KMS-11 (cell line): ENCODE measurements at regions not wholly inside any gene's neighbourhood (a gene's known extent, or its start where the extent isn't known, plus 50 kb on each side); places are given as distances from the start of the nearest gene placed in this dataset.

Experiments used
- H2AFZ ChIP-seq: fragments of 200-600 bp; sonication (generic); 2 replicates; pipeline ENCODE4 v1.6.1; 2016; ENCODE audit warnings: antibody characterized with exemption, mixed run types, low read depth
- H3K27ac ChIP-seq: fragments of 200-600 bp; sonication (generic); 2 replicates; pipeline ENCODE4 v1.6.1; 2016; ENCODE audit warnings: mild to moderate bottlenecking, mixed run types
- H3K27me3 ChIP-seq: fragments of 200-600 bp; sonication (generic); 2 replicates; pipeline ENCODE4 v1.6.1; 2017; ENCODE audit warnings: mild to moderate bottlenecking, low read depth, mixed run types, moderate library complexity; ENCODE audit not compliant: insufficient read depth
- H3K36me3 ChIP-seq: fragments of 200-600 bp; sonication (generic); 2 replicates; pipeline ENCODE4 v1.6.1; 2017; ENCODE audit warnings: mild to moderate bottlenecking, mixed run types; ENCODE audit not compliant: insufficient read depth
- H3K4me1 ChIP-seq: fragments of 200-600 bp; sonication (generic); 2 replicates; pipeline ENCODE4 v1.6.1; 2016; ENCODE audit warnings: mild to moderate bottlenecking, low read depth, mixed run types; ENCODE audit not compliant: poor library complexity, severe bottlenecking
- H3K4me2 ChIP-seq: fragments of 200-600 bp; sonication (generic); 2 replicates; pipeline ENCODE4 v1.7.0; 2016; ENCODE audit warnings: mild to moderate bottlenecking, mixed run types
- H3K4me3 ChIP-seq: fragments of 200-600 bp; sonication (generic); IDR thresholded peaks from 2 replicates; pipeline ENCODE4 v1.6.1; 2017; ENCODE audit warnings: low read depth, low read length, mixed read lengths; ENCODE audit not compliant: insufficient read depth
- H3K79me2 ChIP-seq: fragments of 200-600 bp; sonication (generic); 2 replicates; pipeline ENCODE4 v1.6.1; 2016; ENCODE audit warnings: low read depth, mixed run types; ENCODE audit not compliant: insufficient read depth
- H3K9ac ChIP-seq: fragments of 200-600 bp; sonication (generic); 2 replicates; pipeline ENCODE4 v1.6.1; 2016; ENCODE audit warnings: mild to moderate bottlenecking, mixed run types
- H4K20me1 ChIP-seq: fragments of 200-600 bp; sonication (generic); 2 replicates; pipeline ENCODE4 v1.6.1; 2016; ENCODE audit warnings: mild to moderate bottlenecking, mixed run types; ENCODE audit not compliant: insufficient read depth
- TF ChIP-seq, protein P1 (sequence below): fragments of 200-600 bp; sonication (generic); conservative IDR thresholded peaks from 2 replicates; pipeline ENCODE4 v1.6.1; 2017; ENCODE audit warnings: low read depth, mild to moderate bottlenecking, antibody characterized with exemption, low read length, moderate library complexity, mixed read lengths

DNA sequence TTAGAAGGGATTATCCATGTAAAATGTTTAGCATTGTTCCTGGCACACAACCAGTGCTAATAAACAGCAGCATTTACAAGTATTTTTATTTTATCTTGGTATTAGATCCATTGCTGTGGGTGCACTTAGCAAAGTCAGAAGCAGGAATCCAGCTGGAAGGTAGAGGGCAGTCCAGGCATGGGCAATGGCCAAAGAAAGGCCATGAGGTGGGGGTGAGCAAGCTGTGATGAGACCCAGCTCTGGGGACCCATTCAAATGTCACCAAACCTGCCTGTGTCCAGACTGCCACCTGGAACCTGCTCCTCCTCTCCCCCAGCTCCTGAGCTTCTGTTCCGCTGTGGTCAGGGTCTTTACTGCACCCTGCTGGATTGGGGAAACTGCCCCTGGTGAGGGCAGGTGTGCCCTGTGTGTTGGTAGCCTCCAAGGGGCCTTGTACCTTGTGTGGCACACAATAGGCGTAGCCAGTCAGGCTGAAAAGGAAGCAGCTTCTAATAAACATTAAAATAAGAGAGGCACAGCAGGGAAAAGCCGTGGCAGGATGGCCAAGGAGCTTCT lies 118.0 kb upstream of the CRHR1 start:
- Histone ChIP-seq H4K20me1 (no peaks in the 10 kb centered on the region), H3K9ac (no peak overlapping the region), H3K4me1 (no peaks in the 10 kb centered on the region), H3K27ac (no peak overlapping the region), H2AFZ (no peak overlapping the region), H3K36me3 (no peaks in the 10 kb centered on the region), H3K79me2 (no peaks in the 10 kb centered on the region), H3K27me3 (peaks cover 12% of the 10 kb centered on the region; the same call in 1 of the 2 replicates), H3K4me2 (no peak overlapping the region), H3K4me3 (no peak overlapping the region)
- TF ChIP-seq, protein P1, sequence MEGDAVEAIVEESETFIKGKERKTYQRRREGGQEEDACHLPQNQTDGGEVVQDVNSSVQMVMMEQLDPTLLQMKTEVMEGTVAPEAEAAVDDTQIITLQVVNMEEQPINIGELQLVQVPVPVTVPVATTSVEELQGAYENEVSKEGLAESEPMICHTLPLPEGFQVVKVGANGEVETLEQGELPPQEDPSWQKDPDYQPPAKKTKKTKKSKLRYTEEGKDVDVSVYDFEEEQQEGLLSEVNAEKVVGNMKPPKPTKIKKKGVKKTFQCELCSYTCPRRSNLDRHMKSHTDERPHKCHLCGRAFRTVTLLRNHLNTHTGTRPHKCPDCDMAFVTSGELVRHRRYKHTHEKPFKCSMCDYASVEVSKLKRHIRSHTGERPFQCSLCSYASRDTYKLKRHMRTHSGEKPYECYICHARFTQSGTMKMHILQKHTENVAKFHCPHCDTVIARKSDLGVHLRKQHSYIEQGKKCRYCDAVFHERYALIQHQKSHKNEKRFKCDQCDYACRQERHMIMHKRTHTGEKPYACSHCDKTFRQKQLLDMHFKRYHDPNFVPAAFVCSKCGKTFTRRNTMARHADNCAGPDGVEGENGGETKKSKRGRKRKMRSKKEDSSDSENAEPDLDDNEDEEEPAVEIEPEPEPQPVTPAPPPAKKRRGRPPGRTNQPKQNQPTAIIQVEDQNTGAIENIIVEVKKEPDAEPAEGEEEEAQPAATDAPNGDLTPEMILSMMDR = no peak

DNA sequence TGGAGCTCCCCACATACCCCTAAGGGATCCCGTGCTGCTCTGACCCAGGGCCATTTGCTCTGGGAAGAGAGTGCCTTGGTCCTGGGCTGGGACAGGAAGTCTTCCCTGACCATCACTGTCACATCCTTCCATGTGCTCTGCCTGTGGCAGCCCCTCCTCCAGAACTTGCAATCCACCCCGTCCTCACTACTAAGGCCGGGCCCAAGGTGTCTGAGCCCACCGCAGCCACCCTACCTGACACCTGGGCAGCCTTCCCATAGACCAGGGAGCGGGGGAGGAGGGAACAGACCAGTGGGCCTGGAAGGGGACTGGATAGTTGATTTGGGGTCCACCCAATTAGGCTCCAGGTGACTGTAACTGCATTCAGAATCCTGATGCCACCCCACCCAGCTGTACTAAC lies 117.5 kb upstream of the CRHR1 start:
- peaks cover 12% of the 10 kb centered on the region; the same call in 1 of the 2 replicates for H3K27me3 ChIP-seq
- no peak overlapping the region for H3K9ac ChIP-seq
- H3K4me2 ChIP-seq = no peak overlapping the region
- H3K4me3 ChIP-seq = no peak overlapping the region
- no peaks in the 10 kb centered on the region for H3K79me2 ChIP-seq
- TF ChIP-seq, protein P1 = no peak
- H3K36me3 ChIP-seq = no peaks in the 10 kb centered on the region
- H2AFZ ChIP-seq = no peak overlapping the region
- H3K27ac ChIP-seq = no peak overlapping the region
- H3K4me1 ChIP-seq = no peaks in the 10 kb centered on the region
- no peaks in the 10 kb centered on the region for H4K20me1 ChIP-seq

DNA sequence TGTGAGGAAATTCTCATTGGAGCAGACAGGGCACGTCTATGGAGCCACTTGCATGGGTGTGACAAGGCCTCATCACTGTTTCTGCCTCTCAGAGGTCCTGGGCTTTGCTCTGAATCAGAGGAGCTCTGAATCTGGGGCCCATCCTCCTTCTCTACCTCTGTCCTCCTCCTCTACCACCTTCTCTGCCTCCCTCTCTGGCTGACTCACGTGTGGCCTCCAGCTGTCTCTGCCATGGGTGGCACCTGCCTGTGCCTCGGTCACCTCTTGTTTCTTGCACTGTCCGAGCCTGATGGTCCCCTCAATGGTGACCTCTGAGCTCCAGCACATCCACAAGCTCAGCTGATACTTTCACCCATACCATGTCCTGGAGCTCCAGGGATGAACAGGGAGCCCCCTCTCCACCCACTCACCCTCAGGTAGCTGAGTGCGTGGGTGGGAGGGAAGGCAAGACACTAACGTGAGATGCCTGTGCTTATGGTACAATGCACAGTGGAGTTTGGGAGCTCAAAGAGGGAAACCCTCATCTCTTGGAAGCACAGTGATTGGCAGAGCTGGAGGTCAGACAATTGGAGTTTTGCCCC lies 116.4 kb upstream of the CRHR1 start:
- H2AFZ ChIP-seq = no peak overlapping the region
- H3K27me3 ChIP-seq = peaks cover 12% of the 10 kb centered on the region; the same call in 1 of the 2 replicates
- no peak overlapping the region for H3K4me2 ChIP-seq
- H4K20me1 ChIP-seq = no peaks in the 10 kb centered on the region
- H3K27ac ChIP-seq = no peak overlapping the region
- H3K4me3 ChIP-seq = no peak overlapping the region
- TF ChIP-seq, protein P1 = no peak
- H3K36me3 ChIP-seq = no peaks in the 10 kb centered on the region
- no peak overlapping the region for H3K9ac ChIP-seq
- H3K79me2 ChIP-seq = no peaks in the 10 kb centered on the region
- H3K4me1 ChIP-seq = no peaks in the 10 kb centered on the region

DNA sequence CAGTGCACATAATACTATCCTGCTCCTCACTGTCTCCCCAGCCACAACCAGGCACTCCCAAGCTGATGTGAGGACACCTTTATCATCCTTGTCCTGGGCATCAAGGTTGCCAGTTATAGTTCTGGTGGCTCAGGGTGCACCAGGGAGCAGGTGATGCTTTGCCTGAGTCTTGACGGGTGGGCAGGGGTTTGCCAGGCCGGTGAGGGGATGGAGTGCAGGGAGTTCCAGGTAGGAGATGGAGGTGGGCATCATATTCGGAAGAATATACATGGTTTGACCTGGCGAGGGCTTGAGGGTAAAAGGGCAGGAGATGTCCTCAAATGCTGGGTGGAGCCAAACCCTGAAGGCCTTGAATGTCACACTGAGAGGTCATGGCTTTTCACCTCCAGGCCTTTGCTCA lies 115.8 kb upstream of the CRHR1 start:
- Histone ChIP-seq H3K27me3 (peaks cover 12% of the 10 kb centered on the region; the same call in 1 of the 2 replicates), H3K79me2 (no peaks in the 10 kb centered on the region), H3K4me3 (no peak overlapping the region), H3K36me3 (no peaks in the 10 kb centered on the region), H4K20me1 (no peaks in the 10 kb centered on the region), H2AFZ (no peak overlapping the region), H3K4me2 (no peak overlapping the region), H3K4me1 (no peaks in the 10 kb centered on the region), H3K9ac (no peak overlapping the region), H3K27ac (no peak overlapping the region)
- TF ChIP-seq, protein P1 = no peak
